IPS-11a (cell line): ENCODE measurements at regions not wholly inside any gene's neighbourhood (a gene's known extent, or its start where the extent isn't known, plus 50 kb on each side); places are given as distances from the start of the nearest gene placed in this dataset.

ENCODE experiments used
- H3K4me3 ChIP-seq: one replicate; pipeline ENCODE4 v1.5.1; 2013; ENCODE audit warnings: low read depth, low read length, control low read depth

DNA sequence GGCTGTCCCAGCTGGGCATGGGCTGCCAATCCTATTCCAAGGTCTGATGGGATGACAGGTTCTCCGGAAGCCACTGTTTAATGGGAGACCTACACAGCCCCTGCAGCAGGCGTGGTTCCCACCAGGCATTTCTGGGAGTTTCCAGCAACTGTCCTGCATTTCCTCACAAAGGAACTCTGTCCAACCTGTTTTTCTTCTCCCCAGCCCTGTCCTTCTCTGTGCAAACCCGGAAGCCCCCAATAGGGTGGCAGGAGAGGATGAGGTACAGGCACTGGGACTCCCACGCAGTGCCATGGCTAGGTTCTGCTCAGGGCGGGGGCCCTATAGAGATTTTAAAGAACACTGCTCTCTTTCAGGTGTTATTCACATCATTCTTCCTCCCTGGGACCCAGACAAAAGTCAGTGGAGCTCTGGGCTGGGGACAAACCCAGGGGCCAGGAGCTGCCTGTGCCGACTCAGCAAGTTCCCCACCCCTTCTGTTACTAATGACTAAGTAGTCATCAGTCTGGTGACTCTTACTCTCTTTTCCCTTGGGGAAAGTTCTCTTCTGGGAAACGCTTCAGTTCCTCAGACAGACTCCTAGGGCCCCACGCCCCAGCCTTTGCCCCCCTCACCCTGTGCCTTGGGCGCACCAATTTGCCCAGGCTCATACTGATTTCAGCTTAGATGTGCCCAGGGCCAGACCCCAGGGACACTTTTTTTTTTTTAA lies 97.7 kb downstream of the CD47 start:
- no peak overlapping the region for H3K4me3 ChIP-seq

DNA sequence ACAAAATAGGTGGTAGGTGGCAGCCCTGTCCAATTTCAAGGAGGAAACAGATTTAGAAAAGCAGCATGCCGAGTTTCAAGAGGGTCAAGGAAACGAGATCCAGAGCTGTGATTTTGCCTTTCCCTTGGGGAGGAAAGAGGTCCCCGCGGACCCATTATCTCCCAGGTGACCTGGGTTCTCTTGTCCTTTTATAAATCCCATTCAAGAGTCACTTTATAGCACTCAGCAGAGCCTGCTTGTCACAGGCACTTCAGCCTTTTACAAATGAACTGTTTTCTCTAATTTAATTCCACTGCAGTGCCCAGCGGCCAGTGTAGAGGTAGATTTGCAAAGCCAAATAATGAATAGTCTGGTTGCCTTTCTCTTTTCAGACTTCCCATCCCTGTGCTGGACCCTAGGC lies 99.9 kb downstream of the CD47 start:
- H3K4me3 ChIP-seq: no peak overlapping the region

DNA sequence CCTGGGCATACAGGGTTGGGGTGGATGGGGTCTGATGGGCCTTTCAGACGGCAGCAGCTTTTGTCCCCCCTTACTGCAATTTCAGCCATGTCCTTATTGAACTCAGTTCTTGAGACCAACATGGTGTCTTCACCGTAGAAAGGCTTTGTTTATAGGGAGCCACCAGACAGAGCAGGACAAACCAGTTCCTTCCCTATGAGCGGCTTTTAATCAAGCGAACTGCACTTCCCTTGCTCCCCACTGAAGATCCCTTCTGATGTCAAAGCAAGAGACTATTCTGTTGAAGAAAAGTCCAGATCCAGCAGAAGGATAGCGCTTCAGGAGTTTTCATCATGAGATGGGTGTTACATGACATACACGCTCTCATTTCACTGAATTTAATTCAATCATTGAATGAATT lies 100.4 kb downstream of the CD47 start:
- no peak overlapping the region for H3K4me3 ChIP-seq

GRCh38 chr3:107989661-107990060 lies 101.2 kb downstream of the CD47 start:
- no peak overlapping the region for H3K4me3 ChIP-seq

DNA sequence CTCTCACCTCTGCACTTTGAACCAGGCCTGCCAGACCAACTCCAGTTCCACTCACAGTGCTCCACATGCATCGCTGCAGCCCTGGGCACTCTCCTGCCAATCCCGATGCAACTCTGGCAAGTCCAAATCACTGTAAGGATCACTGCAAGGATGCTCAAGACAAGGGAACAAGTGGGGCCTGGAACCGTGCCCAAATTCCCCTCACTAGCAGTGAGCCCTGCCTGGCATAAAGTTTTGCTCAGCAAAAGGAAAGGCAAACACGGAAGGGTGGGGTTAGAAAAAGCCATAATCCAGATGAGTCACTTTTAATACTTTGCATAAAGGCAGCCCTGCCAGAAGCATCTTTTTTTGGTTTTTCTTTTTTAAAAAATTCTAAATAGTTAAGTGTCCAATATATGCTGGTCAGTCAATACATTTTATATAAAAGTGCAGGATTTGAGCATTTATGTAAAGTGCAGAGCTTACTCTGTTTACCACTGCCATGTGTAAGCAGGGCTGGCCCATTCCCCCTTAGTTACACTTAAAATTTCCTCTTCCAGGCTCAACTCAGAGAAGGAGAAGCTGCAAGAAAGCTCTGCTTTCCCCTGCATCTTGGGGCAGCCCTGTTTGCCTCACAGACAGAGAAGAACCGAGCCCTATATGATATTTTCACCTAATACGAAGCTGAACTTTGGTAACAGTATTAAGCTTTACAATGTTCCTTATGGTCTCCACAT lies 102.2 kb downstream of the CD47 start:
- H3K4me3 ChIP-seq: no peak overlapping the region

- H3K4me3 ChIP-seq: no peak overlapping the region
Observed at GRCh38 chr3:107987036-107987939, 103.5 kb downstream of the CD47 start.

DNA sequence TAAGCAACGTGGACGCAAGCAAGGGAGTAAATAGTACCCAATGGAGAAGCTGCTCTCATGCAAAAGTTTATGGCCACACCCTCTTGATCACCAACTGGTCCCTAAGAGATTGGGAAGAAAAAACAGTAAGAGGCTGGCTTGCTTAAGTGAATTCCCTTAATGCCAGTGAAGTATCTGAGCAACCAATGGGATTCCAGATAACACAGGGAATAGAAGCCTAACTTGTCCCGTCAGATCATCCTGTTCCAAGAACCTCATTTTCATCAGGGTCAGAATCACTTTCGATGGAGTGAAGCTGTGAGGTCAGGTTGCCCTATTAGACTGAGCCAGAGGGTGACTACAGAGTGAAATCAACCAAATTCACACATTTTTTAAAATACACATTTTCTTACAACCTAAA lies 104.3 kb downstream of the CD47 start:
- no peak overlapping the region for H3K4me3 ChIP-seq

- no peak overlapping the region for H3K4me3 ChIP-seq
Observed at GRCh38 chr3:107985496-107985895, 105.3 kb downstream of the CD47 start.

DNA sequence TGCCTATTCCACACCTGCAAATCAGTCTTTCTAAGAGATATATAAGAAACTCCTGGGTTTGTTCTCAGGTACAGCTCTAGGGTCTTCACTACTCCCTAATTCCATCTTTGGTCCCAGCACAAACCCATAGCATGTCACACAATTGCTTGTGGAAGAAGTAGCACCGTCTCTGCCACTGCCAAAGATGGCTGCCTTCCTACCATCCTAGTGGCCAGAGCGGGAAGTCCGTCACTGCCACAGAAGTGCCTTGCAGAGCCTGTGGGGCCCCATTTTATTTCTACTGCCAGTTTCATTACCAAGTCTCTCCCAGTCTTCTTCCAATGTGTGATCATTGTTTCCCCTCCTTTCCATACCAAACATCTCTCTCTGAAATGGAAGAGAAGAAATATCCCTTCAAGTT lies 107.6 kb downstream of the CD47 start:
- H3K4me3 ChIP-seq: no peak overlapping the region

GRCh38 chr3:107982165-107982564 lies 108.7 kb downstream of the CD47 start:
- H3K4me3 ChIP-seq: no peak overlapping the region

- no peak overlapping the region for H3K4me3 ChIP-seq
Observed at GRCh38 chr3:107981471-107982111, 109.2 kb downstream of the CD47 start.

DNA sequence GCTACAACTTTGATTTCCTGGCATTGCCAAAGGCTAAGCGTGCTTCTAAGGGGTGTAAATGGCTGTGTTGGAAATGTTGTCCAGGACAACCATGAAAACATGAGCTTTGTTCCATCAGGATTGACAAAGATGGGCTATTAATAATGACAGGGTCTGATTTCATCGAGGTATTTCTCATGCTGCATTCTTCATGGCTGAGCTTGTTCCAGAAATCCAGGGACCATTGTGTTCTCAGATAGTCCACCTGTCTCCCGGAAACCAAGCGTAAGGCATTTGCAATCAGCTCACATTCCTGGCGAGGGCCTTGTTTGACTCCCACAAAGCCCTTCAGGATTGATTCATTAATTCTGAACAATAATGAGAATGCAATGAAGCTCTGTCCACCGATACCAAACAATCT lies 111.3 kb downstream of the CD47 start:
- no peak overlapping the region for H3K4me3 ChIP-seq

GRCh38 chr3:107978131-107979055 lies 112.4 kb downstream of the CD47 start:
- no peak overlapping the region for H3K4me3 ChIP-seq

- H3K4me3 ChIP-seq: no peak overlapping the region
Observed at GRCh38 chr3:107977221-107978130, 113.4 kb downstream of the CD47 start.

DNA sequence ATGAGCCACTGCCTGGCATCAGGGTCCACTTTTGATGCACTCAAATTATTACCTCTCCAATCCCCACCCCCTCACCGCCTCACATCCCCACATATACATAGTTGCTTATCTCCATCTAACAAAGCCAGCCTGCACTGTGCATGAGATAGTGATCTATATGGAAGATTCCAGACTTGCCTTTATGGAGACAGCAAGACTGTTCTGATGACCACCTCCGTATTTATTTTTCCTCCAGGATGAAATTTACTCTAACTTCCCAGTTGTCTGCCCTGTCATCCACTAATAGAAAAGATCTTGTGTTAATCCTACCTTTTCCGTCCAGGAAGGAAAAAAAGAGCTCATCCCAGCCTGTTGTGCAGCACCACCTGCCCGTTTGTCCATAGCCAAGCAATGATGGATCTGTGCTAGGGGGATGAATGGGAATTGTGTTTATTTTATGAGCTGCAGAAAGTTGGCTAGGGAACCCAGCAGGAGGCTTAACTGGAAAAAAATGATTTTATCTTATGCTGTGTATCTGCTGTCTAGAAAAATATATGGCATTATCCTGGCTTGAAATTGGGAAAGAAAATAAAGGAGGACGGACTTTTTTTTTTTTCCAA lies 114.5 kb downstream of the CD47 start:
- H3K4me3 ChIP-seq: no peak overlapping the region

GRCh38 chr3:107975529-107976201 lies 115.2 kb downstream of the CD47 start:
- H3K4me3 ChIP-seq: no peak overlapping the region

DNA sequence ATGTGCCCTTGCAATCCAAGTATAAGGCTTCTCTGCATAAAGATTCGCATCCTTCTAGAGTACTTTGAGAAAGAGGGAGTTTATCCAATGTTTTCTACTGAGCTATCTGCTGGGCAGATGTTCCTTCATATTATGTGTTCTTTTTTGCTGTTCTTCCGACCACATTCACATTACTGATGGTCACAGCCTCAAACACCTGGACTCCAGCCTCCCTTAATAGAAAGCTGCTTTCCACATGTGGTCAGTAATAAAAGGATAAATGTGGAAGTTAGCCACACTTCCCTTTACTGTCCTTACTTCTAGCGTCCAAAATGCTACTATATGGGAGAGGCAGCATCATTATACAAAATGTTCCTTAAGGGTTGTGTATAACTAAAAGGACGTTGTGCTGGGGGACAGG lies 116.9 kb downstream of the CD47 start:
- H3K4me3 ChIP-seq: no peak overlapping the region

DNA sequence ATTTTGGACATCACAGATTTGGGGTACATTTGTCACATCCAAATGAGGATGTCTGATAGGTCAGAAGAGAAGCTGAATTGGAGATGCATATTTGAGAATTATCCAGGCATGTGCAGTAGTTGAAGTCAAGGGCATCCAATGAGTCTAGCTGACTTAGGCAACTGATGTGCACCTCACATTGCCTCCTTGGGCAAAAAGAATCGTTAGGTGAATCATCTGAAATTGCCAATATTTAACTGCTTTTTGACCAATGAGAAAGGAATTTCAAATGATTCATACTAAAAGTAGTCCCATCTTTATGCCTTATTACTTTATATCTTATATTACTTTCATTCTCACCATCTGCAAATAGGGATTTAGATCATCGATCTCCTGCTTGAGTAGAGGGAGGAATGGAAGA lies 117.7 kb downstream of the CD47 start:
- no peak overlapping the region for H3K4me3 ChIP-seq
